ENCODE measurements at regions not wholly inside any gene's neighbourhood (a gene's known extent, or its start where the extent isn't known, plus 50 kb on each side); places are given as distances from the start of the nearest gene placed in this dataset.

DNA sequence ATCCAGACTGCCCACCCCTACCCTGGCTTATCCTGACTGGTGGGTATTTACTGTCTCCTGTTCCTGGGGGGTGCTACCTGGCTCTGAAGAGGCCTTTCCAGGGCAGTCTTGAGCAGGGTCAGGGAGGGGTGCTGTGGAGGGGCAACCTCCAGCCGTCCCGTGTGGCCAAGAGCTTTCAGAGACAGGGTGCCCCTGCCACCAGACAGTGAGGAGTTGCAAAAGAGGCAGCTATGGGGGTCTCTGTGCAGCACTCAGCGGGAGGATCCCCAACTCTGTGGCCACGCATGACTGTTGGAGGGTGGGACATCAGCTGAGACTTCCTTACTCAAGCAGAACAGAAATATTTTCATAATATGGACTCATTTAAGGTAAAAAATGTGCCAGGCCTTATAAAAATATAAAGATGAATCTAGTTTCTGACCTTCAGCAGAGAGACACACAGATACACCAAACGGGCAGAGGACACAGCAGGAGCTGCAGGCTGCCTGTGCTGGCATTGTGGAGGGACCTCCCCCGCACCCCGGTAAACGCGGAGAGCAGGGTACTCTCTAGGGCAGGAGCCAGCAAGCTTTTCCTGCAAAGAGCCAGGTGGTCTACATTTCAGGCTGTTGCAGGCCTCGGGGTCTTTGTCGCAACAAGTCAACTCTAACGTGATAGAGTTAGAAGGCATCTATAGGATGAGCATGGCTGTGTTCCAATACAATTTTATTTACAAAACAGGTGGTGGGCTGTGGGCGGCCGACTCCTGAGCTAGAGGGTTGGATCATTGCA lies 252.6 kb downstream of the RHOU start:
- in situ Hi-C loops (cut with HindIII; ENCODE audit: extremely low pct_ligation_motif_present, low pct_unique_long_range_greater_than_20kb) (no loop called here), intact Hi-C loops (cut with micrococcal nuclease; ENCODE audit: unreplicated experiment) (no loop called here)
- Histone ChIP-seq H3K9ac (ENCODE audit: insufficient read depth, low read depth, low read length) (no peak overlapping the region), H3K4me2 (ENCODE audit: low read depth, low read length) (no peak overlapping the region), H4K20me1 (ENCODE audit: insufficient read depth, low read length) (no peaks in the 10 kb centered on the region), H3K27ac (ENCODE audit: extremely low read length, insufficient read depth, low read length) (no peak overlapping the region), H2AFZ (ENCODE audit: low read length) (no peak overlapping the region), H3K79me2 (ENCODE audit: insufficient read depth, low read length) (no peaks in the 10 kb centered on the region), H3K4me3 (replicated peaks in 1 of 3; ENCODE audit: insufficient read depth in 1 of 3, low read depth in 2 of 3, low read length in 3 of 3) (no peak overlapping the region), H3K36me3 (replicated peaks in 1 of 2; ENCODE audit: control insufficient read depth in 1 of 2, insufficient read depth in 2 of 2, low read length in 2 of 2) (no peaks in the 10 kb centered on the region), H3K9me3 (ENCODE audit: low read length) (no peaks in the 10 kb centered on the region), H3K27me3 (ENCODE audit: control insufficient read depth in 1 of 2, insufficient read depth in 2 of 2, low read length in 2 of 2) (no peaks in the 10 kb centered on the region), H3K4me1 (ENCODE audit: insufficient read depth, low read length) (peaks cover 53% of the 10 kb centered on the region)
- TF ChIP-seq ZNF33A (CRISPR knock-in tag; IDR thresholded peaks at IDR 0.05; ENCODE audit: borderline replicate concordance) (no peak), BHLHE40 (IDR thresholded peaks at IDR 0.05; ENCODE audit: low read length) (no peak), MIER3 (CRISPR knock-in tag; IDR thresholded peaks at IDR 0.05; ENCODE audit: borderline replicate concordance) (no peak), GATA4 (IDR thresholded peaks at IDR 0.05; ENCODE audit: borderline replicate concordance, low read depth) (no peak), ZNF746 (CRISPR knock-in tag; IDR thresholded peaks at IDR 0.05) (no peak), ARNT (IDR thresholded peaks at IDR 0.05) (no peak), ZFP37 (CRISPR knock-in tag; IDR thresholded peaks at IDR 0.05; ENCODE audit: borderline replicate concordance) (no peak), FLYWCH1 (CRISPR knock-in tag; IDR thresholded peaks at IDR 0.05) (no peak), TBL1XR1 (IDR thresholded peaks at IDR 0.05; ENCODE audit: borderline replicate concordance, low read length, partially characterized antibody) (no peak), SSRP1 (CRISPR knock-in tag; IDR thresholded peaks at IDR 0.05) (no peak), NFIC (IDR thresholded peaks at IDR 0.05; ENCODE audit: low read length) (no peak), ZNF567 (CRISPR knock-in tag; IDR thresholded peaks at IDR 0.05; ENCODE audit: borderline replicate concordance) (no peak), FOXJ3 (CRISPR knock-in tag; IDR thresholded peaks at IDR 0.05; ENCODE audit: borderline replicate concordance) (no peak), ZNF777 (CRISPR knock-in tag; IDR thresholded peaks at IDR 0.05) (no peak), ARNTL (CRISPR knock-in tag; IDR thresholded peaks at IDR 0.05) (no peak), BCL6 (CRISPR knock-in tag; IDR thresholded peaks at IDR 0.05) (no peak), PBX2 (CRISPR knock-in tag; IDR thresholded peaks at IDR 0.05) (no peak), RAD21 (CRISPR knock-in tag; IDR thresholded peaks at IDR 0.05) (no peak), TSC22D2 (CRISPR knock-in tag; IDR thresholded peaks at IDR 0.05; ENCODE audit: borderline replicate concordance) (no peak), ZNF143 (CRISPR knock-in tag; IDR thresholded peaks at IDR 0.05) (no peak)
- no TSS peak for BruUV-seq (replicated peaks)
- 83% methylated on average over 11 of the region's 14 CpGs for WGBS (ENCODE audit: low lambda C conversion rate)
- POLR2A ChIA-PET, result no interaction called here
- DNase-seq (ENCODE audit: low spot score), result no peak
- ATAC-seq, result no peak
- CTCF ChIA-PET (ENCODE audit: low intra/inter-chr PET ratio, low total read pairs), result no interaction called here
- no peak for FAIRE-seq

Measured in HepG2 (cell line).